HFFc6 (cell line): ENCODE measurements at regions not wholly inside any gene's neighbourhood (a gene's known extent, or its start where the extent isn't known, plus 50 kb on each side); places are given as distances from the start of the nearest gene placed in this dataset.
"Not testable (repeated sequence)": the region's sequence is repeated elsewhere in the genome, so short reads cannot be mapped to it uniquely, and the experiment has no call there.

Experiments
- DNase-seq: peaks from one replicate; pipeline ENCODE4 v3.0.0-alpha.2; 2018
- H3K27ac Mint-ChIP-seq: 2 replicates; pipeline ENCODE4 v1.8.0; 2020; ENCODE audit warnings: mild to moderate bottlenecking, mixed read lengths
- H3K27me3 Mint-ChIP-seq: 2 replicates; pipeline ENCODE4 v1.8.0; 2021; ENCODE audit warnings: mild to moderate bottlenecking, moderate library complexity, mixed read lengths; ENCODE audit not compliant: insufficient read depth
- H3K36me3 Mint-ChIP-seq: 2 replicates; pipeline ENCODE4 v1.8.0; 2021; ENCODE audit warnings: low read depth, mixed read lengths
- H3K4me1 Mint-ChIP-seq: 2 replicates; pipeline ENCODE4 v1.8.0; 2020; ENCODE audit warnings: low read depth, mixed read lengths
- H3K4me3 Mint-ChIP-seq: 2 replicates; pipeline ENCODE4 v1.8.0; 2020; ENCODE audit warnings: mild to moderate bottlenecking, moderate library complexity, mixed read lengths
- H3K9me3 Mint-ChIP-seq: 2 replicates; pipeline ENCODE4 v1.8.0; 2020; ENCODE audit warnings: mild to moderate bottlenecking, mixed read lengths
- CTCF ChIP-seq: fragments of 200-600 bp; sonication (generic); IDR thresholded peaks from 2 replicates; pipeline ENCODE4 v1.5.0; 2021; ENCODE audit warnings: antibody characterized with exemption, mild to moderate bottlenecking

- not testable (repeated sequence) for H3K4me1 Mint-ChIP-seq, DNase-seq, H3K36me3 Mint-ChIP-seq, H3K9me3 Mint-ChIP-seq, H3K27ac Mint-ChIP-seq, H3K4me3 Mint-ChIP-seq
- peaks cover 27% of the 10 kb centered on the region for H3K27me3 Mint-ChIP-seq
These were observed 50.3 kb upstream of the CYP2B6 start for GRCh38 chr19:40940771-40941170.

- H3K4me3 Mint-ChIP-seq, H3K9me3 Mint-ChIP-seq, H3K36me3 Mint-ChIP-seq, H3K27ac Mint-ChIP-seq, H3K4me1 Mint-ChIP-seq, DNase-seq: not testable (repeated sequence)
- peaks cover 25% of the 10 kb centered on the region for H3K27me3 Mint-ChIP-seq
These were observed 53.1 kb upstream of the CYP2B6 start for GRCh38 chr19:40938007-40938406.

DNA sequence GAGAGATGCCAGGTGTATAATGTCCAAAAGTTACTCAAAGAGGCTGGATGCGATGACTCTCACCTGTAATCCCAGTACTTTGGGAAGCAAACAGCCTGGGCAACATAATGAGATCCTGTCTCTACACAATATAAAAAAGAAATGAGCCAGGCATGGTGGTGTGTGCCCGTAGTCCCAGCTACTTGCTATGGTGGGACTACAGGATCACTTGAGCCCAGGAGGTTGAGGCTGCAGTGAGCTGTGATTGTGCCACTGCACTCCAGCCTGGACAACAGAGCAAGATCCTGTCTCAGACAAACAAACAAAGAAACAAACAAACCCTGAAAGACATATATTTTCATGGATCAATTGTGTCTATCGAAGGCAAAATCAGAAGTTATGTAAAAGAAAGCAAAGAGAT, 54.3 kb upstream of the CYP2B6 start:
- Mint-ChIP-seq H3K4me3 (no peak overlapping the region), H3K36me3 (no peaks in the 10 kb centered on the region), H3K27ac (no peak overlapping the region), H3K4me1 (peaks cover 6% of the 10 kb centered on the region; the same call in 1 of the 2 replicates), H3K9me3 (no peaks in the 10 kb centered on the region), H3K27me3 (peaks cover 34% of the 10 kb centered on the region)
- TF ChIP-seq CTCF, result no peak
- DNase-seq, result no peak

- peak; percentile 16 for DNase-seq
- H3K4me1 Mint-ChIP-seq, result no peaks in the 10 kb centered on the region
- peaks cover 44% of the 10 kb centered on the region for H3K27me3 Mint-ChIP-seq
- H3K9me3 Mint-ChIP-seq, result no peaks in the 10 kb centered on the region
- no peak overlapping the region for H3K27ac Mint-ChIP-seq
- no peaks in the 10 kb centered on the region for H3K36me3 Mint-ChIP-seq
- H3K4me3 Mint-ChIP-seq, result no peak overlapping the region
- peak; percentile 42 for TF ChIP-seq CTCF
These were observed 51.0 kb upstream of the CYP2A7 start for GRCh38 chr19:40933025-40933424.

DNA sequence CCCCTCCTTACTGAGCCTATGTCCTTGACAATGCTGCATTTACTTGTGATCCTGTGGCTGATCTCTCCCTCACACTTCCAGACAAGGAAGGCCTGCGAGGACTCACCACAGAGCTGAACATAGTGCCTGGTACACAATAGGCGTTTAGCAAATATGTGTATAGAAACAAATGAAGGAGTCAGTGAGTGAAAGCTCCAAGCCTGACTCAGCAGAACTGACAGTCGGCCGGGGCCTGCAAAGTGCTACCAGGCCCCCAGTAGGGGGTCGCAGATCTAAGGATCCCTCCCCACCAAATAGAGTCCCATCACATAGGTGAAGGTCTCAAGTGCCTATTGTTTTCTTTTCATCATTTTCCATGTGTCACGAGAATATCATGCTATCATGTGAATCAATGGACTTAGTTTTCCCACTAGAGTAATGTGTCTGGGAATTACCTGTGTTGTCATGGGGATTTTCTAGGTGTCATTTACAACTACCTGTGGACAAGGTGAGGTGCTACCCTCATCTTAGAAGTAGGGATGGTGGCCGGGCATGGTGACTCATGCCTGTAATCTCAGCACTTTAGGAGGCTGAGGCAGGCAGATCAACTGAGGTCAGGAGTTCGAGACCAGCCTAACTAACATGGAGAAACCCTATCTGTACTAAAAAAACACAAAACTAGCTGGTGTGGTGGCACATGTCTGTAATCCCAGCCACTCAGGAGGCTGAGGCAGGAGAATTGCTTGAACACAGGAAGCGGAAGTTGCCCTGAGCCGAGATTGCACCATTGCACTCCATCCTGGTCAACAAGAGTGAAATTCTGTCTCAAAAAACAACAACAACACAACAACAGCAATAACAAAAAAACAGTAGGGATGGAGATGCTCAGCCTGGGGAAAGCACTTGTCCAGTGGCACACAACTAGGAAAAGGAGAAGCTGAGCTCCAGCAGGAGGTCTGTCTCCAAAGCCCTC, 50.3 kb upstream of the CYP2A7 start:
- Mint-ChIP-seq H3K4me1 (no peaks in the 10 kb centered on the region), H3K27ac (no peak overlapping the region), H3K4me3 (no peak overlapping the region), H3K36me3 (no peaks in the 10 kb centered on the region), H3K27me3 (peaks cover 41% of the 10 kb centered on the region), H3K9me3 (no peaks in the 10 kb centered on the region)
- DNase-seq, result no peak
- TF ChIP-seq CTCF, result no peak
